ENCODE measurements at regions not wholly inside any gene's neighbourhood (a gene's known extent, or its start where the extent isn't known, plus 50 kb on each side); places are given as distances from the start of the nearest gene placed in this dataset.

GRCh38 chr3:177811835-177812234, 614.6 kb upstream of the TBL1XR1 start:
- TF ChIP-seq, protein P1, sequence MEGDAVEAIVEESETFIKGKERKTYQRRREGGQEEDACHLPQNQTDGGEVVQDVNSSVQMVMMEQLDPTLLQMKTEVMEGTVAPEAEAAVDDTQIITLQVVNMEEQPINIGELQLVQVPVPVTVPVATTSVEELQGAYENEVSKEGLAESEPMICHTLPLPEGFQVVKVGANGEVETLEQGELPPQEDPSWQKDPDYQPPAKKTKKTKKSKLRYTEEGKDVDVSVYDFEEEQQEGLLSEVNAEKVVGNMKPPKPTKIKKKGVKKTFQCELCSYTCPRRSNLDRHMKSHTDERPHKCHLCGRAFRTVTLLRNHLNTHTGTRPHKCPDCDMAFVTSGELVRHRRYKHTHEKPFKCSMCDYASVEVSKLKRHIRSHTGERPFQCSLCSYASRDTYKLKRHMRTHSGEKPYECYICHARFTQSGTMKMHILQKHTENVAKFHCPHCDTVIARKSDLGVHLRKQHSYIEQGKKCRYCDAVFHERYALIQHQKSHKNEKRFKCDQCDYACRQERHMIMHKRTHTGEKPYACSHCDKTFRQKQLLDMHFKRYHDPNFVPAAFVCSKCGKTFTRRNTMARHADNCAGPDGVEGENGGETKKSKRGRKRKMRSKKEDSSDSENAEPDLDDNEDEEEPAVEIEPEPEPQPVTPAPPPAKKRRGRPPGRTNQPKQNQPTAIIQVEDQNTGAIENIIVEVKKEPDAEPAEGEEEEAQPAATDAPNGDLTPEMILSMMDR (IDR thresholded peaks at IDR 0.05), result no peak
- no peak for TF ChIP-seq POLR2A (IDR thresholded peaks at IDR 0.05)

Data from heart left ventricle (tissue), 13 donors.